ENCODE measurements at regions not wholly inside any gene's neighbourhood (a gene's known extent, or its start where the extent isn't known, plus 50 kb on each side); places are given as distances from the start of the nearest gene placed in this dataset.

- H2BK120ac ChIP-seq (ENCODE audit: low read depth, low read length), result no peak overlapping the region
- H3K27me3 ChIP-seq (ENCODE audit: control insufficient read depth, insufficient read depth, low read length), result no peaks in the 10 kb centered on the region
- H3K9me1 ChIP-seq (ENCODE audit: insufficient read depth, low read length), result no peaks in the 10 kb centered on the region
- no peak overlapping the region for H4K91ac ChIP-seq (ENCODE audit: insufficient read depth, low read depth, low read length)
- H3K9me3 ChIP-seq (ENCODE audit: control insufficient read depth, insufficient read depth, low read length), result peaks cover 28% of the 10 kb centered on the region
- H2AFZ ChIP-seq (replicated peaks; ENCODE audit: low read length, poor library complexity), result no peak overlapping the region
- H3K36me3 ChIP-seq (ENCODE audit: control insufficient read depth, insufficient read depth, low read length), result no peaks in the 10 kb centered on the region
- H3K56ac ChIP-seq (ENCODE audit: extremely low read depth, insufficient read depth, low read length), result no peak overlapping the region
- in situ Hi-C loops (cut with MboI; ENCODE audit: low sequenced_read_pairs) (no loop called here), intact Hi-C loops (cut with micrococcal nuclease) (no loop called here), dilution Hi-C loops (cut with HindIII; ENCODE audit: low sequenced_read_pairs, unreplicated experiment) (no loop called here)
- H2AK5ac ChIP-seq (ENCODE audit: low read depth, low read length), result no peak overlapping the region
- no peak overlapping the region for H2BK20ac ChIP-seq (ENCODE audit: low read depth, low read length)
- CTCF ChIA-PET, result no interaction called here
- no peak overlapping the region for H3K4me2 ChIP-seq (ENCODE audit: low read depth, low read length)
- DNase-seq (no peak), ATAC-seq (ENCODE audit: low read depth) (no peak)
- no peak overlapping the region for H3K14ac ChIP-seq (replicated peaks; ENCODE audit: low read depth, low read length)
- H3K9ac ChIP-seq (ENCODE audit: low read depth, low read length), result no peak overlapping the region
- H4K5ac ChIP-seq (ENCODE audit: low read depth, low read length), result no peak overlapping the region
- BruUV-seq (replicated peaks), result no TSS peak
- H2BK15ac ChIP-seq (ENCODE audit: low read depth, low read length), result no peak overlapping the region
- no peak overlapping the region for H3K4me3 ChIP-seq (ENCODE audit: insufficient read depth, low read depth, low read length)
- H3K18ac ChIP-seq (ENCODE audit: low read depth, low read length), result no peak overlapping the region
- H3K4ac ChIP-seq (ENCODE audit: low read depth, low read length), result no peak overlapping the region
- no peak overlapping the region for H4K8ac ChIP-seq (ENCODE audit: low read depth in 2 of 2, low read length in 2 of 2)
- no peak overlapping the region for H3K23ac ChIP-seq (ENCODE audit: low read depth, low read length)
- no peak overlapping the region for H2AK9ac ChIP-seq (replicated peaks; ENCODE audit: low read depth, low read length, poor library complexity)
- no peak for TF ChIP-seq MAFK (IDR thresholded peaks at IDR 0.05; ENCODE audit: low read depth, low read length)
- TF ChIP-seq CHD1 (IDR thresholded peaks at IDR 0.05; ENCODE audit: low read depth, low read length), result no peak
- TF ChIP-seq FOS (IDR thresholded peaks at IDR 0.05; ENCODE audit: low read depth, low read length), result no peak
- H3K4me1 ChIP-seq (ENCODE audit: control insufficient read depth, insufficient read depth, low read length), result no peaks in the 10 kb centered on the region
- no peak overlapping the region for H2BK5ac ChIP-seq (ENCODE audit: low read depth, low read length, poor library complexity, severe bottlenecking)
- POLR2A ChIA-PET (ENCODE audit: unreplicated experiment), result no interaction called here
- H3K27ac ChIP-seq (ENCODE audit: insufficient read depth, low read length), result no peak overlapping the region
- 10% methylated on average over 2 of the region's 12 CpGs; no CpG with 5 or more reads in 1 of the 2 experiments for WGBS, 2 experiments (ENCODE audit: extremely low coverage in 2 of 2, insufficient read length in 1 of 2)
- no peaks in the 10 kb centered on the region for H3K79me1 ChIP-seq (ENCODE audit: low read depth in 1 of 2, low read length in 2 of 2)
- H4K20me1 ChIP-seq (ENCODE audit: insufficient read depth, low read length), result no peaks in the 10 kb centered on the region
Observed at GRCh38 chr10:124243702-124244121, 150.3 kb upstream of the CHST15 start.
